H1 (cell line): ENCODE measurements at regions not wholly inside any gene's neighbourhood (a gene's known extent, or its start where the extent isn't known, plus 50 kb on each side); places are given as distances from the start of the nearest gene placed in this dataset.
"Not testable (repeated sequence)": the region's sequence is repeated elsewhere in the genome, so short reads cannot be mapped to it uniquely, and the experiment has no call there.

Experiments used
- CTCF ChIA-PET: fragments of 300-600 bp; sonication (Branson Sonifier 250); formaldehyde crosslinking; loops from one replicate; lab custom pipeline; 2021; ENCODE audit not compliant: partially characterized antibody; lab: Charles Lee
- POLR2A ChIA-PET: fragments of 300-600 bp; sonication (Branson Sonifier 250); formaldehyde crosslinking; loops from one replicate; lab custom pipeline; 2021; ENCODE audit warnings: inconsistent platforms; ENCODE audit not compliant: partially characterized antibody; lab: Charles Lee
- DNase-seq, 2 experiments: peaks; one replicate each; pipeline versions ENCODE4 v3.0.0 to v3.0.0-alpha.2; 2010 to 2022; ENCODE audit warnings: low spot score in 2 of 2, low read depth in 1 of 2, mixed read lengths in 1 of 2
- FAIRE-seq: peaks from 2 replicates; lab custom pipeline; 2011; peaks lifted over from hg19 to GRCh38; lab: Jason Lieb, UNC
- H2AFZ ChIP-seq: 2 replicates; pipeline ENCODE4 v1.8.1; 2012; ENCODE audit warnings: low read length, inconsistent platforms
- H2AK5ac ChIP-seq: 2 replicates; pipeline ENCODE4 v1.6.1; 2013; ENCODE audit warnings: low read depth, low read length
- H2BK120ac ChIP-seq: replicated peaks from 2 replicates; pipeline ENCODE3; 2013; ENCODE audit warnings: low read depth, low read length, inconsistent platforms
- H2BK12ac ChIP-seq: 2 replicates; pipeline ENCODE4 v1.6.1; 2013; ENCODE audit warnings: low read depth, low read length
- H2BK15ac ChIP-seq: 2 replicates; pipeline ENCODE4 v1.6.1; 2013; ENCODE audit warnings: low read length
- H2BK20ac ChIP-seq: 2 replicates; pipeline ENCODE4 v1.6.1; 2013; ENCODE audit warnings: low read length
- H2BK5ac ChIP-seq: 2 replicates; pipeline ENCODE4 v1.6.1; 2013; ENCODE audit warnings: low read depth, low read length
- H3K14ac ChIP-seq: 2 replicates; pipeline ENCODE4 v1.6.1; 2013; ENCODE audit warnings: inconsistent platforms; ENCODE audit not compliant: insufficient read length
- H3K18ac ChIP-seq: 2 replicates; pipeline ENCODE4 v1.6.1; 2013; ENCODE audit warnings: low read length; ENCODE audit errors: extremely low read depth
- H3K23ac ChIP-seq: 2 replicates; pipeline ENCODE4 v1.6.1; 2013; ENCODE audit warnings: inconsistent platforms; ENCODE audit not compliant: insufficient read length
- H3K23me2 ChIP-seq: 2 replicates; pipeline ENCODE4 v1.6.1; 2013; ENCODE audit warnings: low read depth, low read length
- H3K27ac ChIP-seq: 2 replicates; pipeline ENCODE4 v1.6.1; 2011; ENCODE audit warnings: low read depth, low read length, inconsistent platforms
- H3K27me3 ChIP-seq, 4 experiments: replicated peaks in 1 of 4; 1 replicate in 1 of 4; 2 replicates in 3 of 4; pipeline versions ENCODE4 v1.6.1 to v1.8.1; 2011 to 2013; ENCODE audit warnings: low read length in 3 of 4, mild to moderate bottlenecking in 3 of 4, inconsistent platforms in 2 of 4, mixed read lengths in 2 of 4, moderate library complexity in 1 of 4; ENCODE audit not compliant: control insufficient read depth in 3 of 4, insufficient read depth in 3 of 4; ENCODE audit errors: extremely low read depth in 1 of 4
- H3K36me3 ChIP-seq, 4 experiments: 2 replicates each; pipeline versions ENCODE4 v1.6.1 to v1.8.1; 2011 to 2013; ENCODE audit warnings: mild to moderate bottlenecking in 4 of 4, low read length in 3 of 4, moderate library complexity in 2 of 4, control low read depth in 1 of 4, inconsistent platforms in 1 of 4; ENCODE audit not compliant: insufficient read depth in 4 of 4, control insufficient read depth in 2 of 4
- H3K4ac ChIP-seq: replicated peaks from 2 replicates; pipeline ENCODE3; 2013; ENCODE audit warnings: low read length, low read depth, mixed read lengths, inconsistent platforms; ENCODE audit not compliant: insufficient read length
- H3K4me1 ChIP-seq, 4 experiments: replicated peaks in 1 of 4; 1 replicate in 1 of 4; 2 replicates in 3 of 4; pipeline versions ENCODE4 v1.6.1 to v1.8.1; 2011 to 2013; ENCODE audit warnings: low read length in 3 of 4, inconsistent platforms in 2 of 4, mixed read lengths in 1 of 4; ENCODE audit not compliant: insufficient read depth in 4 of 4, control insufficient read depth in 3 of 4
- H3K4me2 ChIP-seq, 2 experiments: 2 replicates each; pipeline versions ENCODE4 v1.6.1 to v1.8.1; 2011 to 2013; ENCODE audit warnings: low read depth in 2 of 2, low read length in 2 of 2, control low read depth in 1 of 2, inconsistent platforms in 1 of 2, mild to moderate bottlenecking in 1 of 2; ENCODE audit not compliant: insufficient read depth in 1 of 2
- H3K4me3 ChIP-seq, 4 experiments: fragments of 200-600, 300-600 bp in 1 of 4; sonication (generic), shearing (Covaris generic), sonication (Bioruptor Twin) in 1 of 4; 2 replicates each; pipeline versions ENCODE4 v1.5.1 to v1.8.1; 2011 to 2016; ENCODE audit warnings: low read length in 4 of 4, low read depth in 3 of 4, control low read depth in 2 of 4, inconsistent platforms in 2 of 4, mild to moderate bottlenecking in 2 of 4, mixed read lengths in 1 of 4, moderate library complexity in 1 of 4; ENCODE audit not compliant: insufficient read depth in 2 of 4; ENCODE audit errors: extremely low read depth in 1 of 4
- H3K56ac ChIP-seq: replicated peaks from 2 replicates; pipeline ENCODE3; 2013; ENCODE audit warnings: low read depth, mild to moderate bottlenecking, mixed read lengths, low read length, inconsistent platforms; ENCODE audit not compliant: insufficient read length
- H3K79me1 ChIP-seq: 2 replicates; pipeline ENCODE4 v1.6.1; 2013; ENCODE audit warnings: low read depth, low read length, control low read depth
- H3K79me2 ChIP-seq, 2 experiments: 2 replicates each; pipeline versions ENCODE4 v1.6.1 to v1.8.1; 2012 to 2013; ENCODE audit warnings: low read length in 2 of 2, mild to moderate bottlenecking in 2 of 2, inconsistent platforms in 1 of 2; ENCODE audit not compliant: insufficient read depth in 2 of 2, control insufficient read depth in 1 of 2
- H3K9ac ChIP-seq, 4 experiments: replicated peaks in 1 of 4; 1 replicate in 1 of 4; 2 replicates in 3 of 4; pipeline versions ENCODE4 v1.6.1 to v1.8.1; 2011 to 2013; ENCODE audit warnings: low read depth in 3 of 4, low read length in 3 of 4, control low read depth in 2 of 4, mild to moderate bottlenecking in 2 of 4, moderate library complexity in 2 of 4, inconsistent platforms in 1 of 4; ENCODE audit errors: extremely low read depth in 1 of 4
- H3K9me3 ChIP-seq, 2 experiments: 2 replicates each; pipeline versions ENCODE4 v1.6.1 to v1.8.1; 2012 to 2013; ENCODE audit warnings: mild to moderate bottlenecking in 2 of 2, moderate library complexity in 2 of 2, control low read depth in 1 of 2, inconsistent platforms in 1 of 2, low read depth in 1 of 2, low read length in 1 of 2, mixed read lengths in 1 of 2; ENCODE audit not compliant: insufficient read depth in 2 of 2
- H4K20me1 ChIP-seq, 2 experiments: replicated peaks in 1 of 2; 2 replicates each; pipeline versions ENCODE3 to v1.8.1; 2011 to 2013; ENCODE audit warnings: inconsistent platforms in 2 of 2, low read length in 2 of 2, mild to moderate bottlenecking in 1 of 2; ENCODE audit not compliant: insufficient read depth in 2 of 2, control insufficient read depth in 1 of 2
- H4K5ac ChIP-seq: 2 replicates; pipeline ENCODE4 v1.6.1; 2013; ENCODE audit warnings: low read length, low read depth, mixed read lengths, inconsistent platforms; ENCODE audit not compliant: insufficient read length
- H4K8ac ChIP-seq: 2 replicates; pipeline ENCODE4 v1.8.0; 2013; ENCODE audit warnings: mild to moderate bottlenecking, moderate library complexity, low read length, inconsistent platforms; ENCODE audit not compliant: insufficient read depth; ENCODE audit errors: extremely low read depth
- H4K91ac ChIP-seq: replicated peaks from 2 replicates; pipeline ENCODE3; 2013; ENCODE audit warnings: low read length, mixed read lengths, inconsistent platforms; ENCODE audit not compliant: insufficient read length
- WGBS, 2 experiments: shearing (Covaris generic) in 1 of 2; methylation state at CpG; one replicate each; pipeline versions ENCODE4 v1.1.6 to v1.1.7; 2013 to 2015; ENCODE audit warnings: low lambda C conversion rate in 2 of 2, mixed read lengths in 2 of 2, inconsistent platforms in 1 of 2, low coverage in 1 of 2, missing lambda C conversion rate in 1 of 2; ENCODE audit not compliant: insufficient replicate concordance in 2 of 2, insufficient coverage in 1 of 2, insufficient read length in 1 of 2; ENCODE audit errors: extremely low coverage in 1 of 2, missing lambda C conversion rate in 1 of 2; 5-methylcytosine and 5-hydroxymethylcytosine counted together

GRCh38 chr4:67412153-67412712 is 133.1 kb downstream of the CENPC start:
- H3K4me3 ChIP-seq, H2BK120ac ChIP-seq, DNase-seq, H3K18ac ChIP-seq, H3K23ac ChIP-seq, H3K9me3 ChIP-seq, H3K56ac ChIP-seq, H3K9ac ChIP-seq, H3K79me2 ChIP-seq, H3K23me2 ChIP-seq, H3K79me1 ChIP-seq, H3K14ac ChIP-seq, H2AK5ac ChIP-seq, H3K36me3 ChIP-seq, H4K8ac ChIP-seq, H4K20me1 ChIP-seq, H3K27ac ChIP-seq, H4K5ac ChIP-seq, FAIRE-seq, H2BK5ac ChIP-seq, H2BK12ac ChIP-seq, H3K4me1 ChIP-seq, H3K4me2 ChIP-seq, H3K27me3 ChIP-seq, H2BK20ac ChIP-seq, H2AFZ ChIP-seq, H4K91ac ChIP-seq, H3K4ac ChIP-seq, POLR2A ChIA-PET, H2BK15ac ChIP-seq: not testable (repeated sequence)
- 95% methylated on average over 14 of the region's 15 CpGs; no CpG with 5 or more reads in 1 of the 2 experiments for WGBS, 2 experiments
- CTCF ChIA-PET = interaction anchor here (0.8 to 2.5 kb wide), 2 partner anchors 16 to 19 kb away, joined by 3 to 5 read pairs; no protein-coding TSS in a partner anchor
